Right lobe of liver (tissue), 6 donors: ENCODE measurements at regions not wholly inside any gene's neighbourhood (a gene's known extent, or its start where the extent isn't known, plus 50 kb on each side); places are given as distances from the start of the nearest gene placed in this dataset.
A peak's percentile ranks its signal among the peaks of the same experiment; 100 is the strongest.
"Not testable (repeated sequence)": the region's sequence is repeated elsewhere in the genome, so short reads cannot be mapped to it uniquely, and the experiment has no call there.

ENCODE experiments used
- ATAC-seq, 4 donors: fragments of 200-7000 bp; cut with Tn5 transposase; one replicate each; pipeline ENCODE4 v1.9.1; 2020; ENCODE audit warnings: mild to moderate bottlenecking in 4 of 4, moderate library complexity in 4 of 4
- DNase-seq, 3 donors: peaks; one replicate each; pipeline ENCODE4 v3.0.0-alpha.2; 2020
- H3K27ac ChIP-seq, 3 donors: fragments of 200-600 bp; one replicate each; pipeline ENCODE4 v1.8.0; 2022
- H3K27me3 ChIP-seq, 2 donors: fragments of 200-600 bp; one replicate each; pipeline ENCODE4 v1.8.0; 2022
- H3K36me3 ChIP-seq, 4 donors: fragments of 200-600 bp; sonication (generic) in 1 of 4; one replicate each; pipeline versions ENCODE4 v1.5.1 to v1.8.0; 2017 to 2022; ENCODE audit warnings: control low read depth in 1 of 4
- H3K4me1 ChIP-seq, 4 donors: fragments of 200-600 bp; sonication (generic) in 1 of 4; one replicate each; pipeline versions ENCODE4 v1.5.1 to v1.8.0; 2017 to 2022; ENCODE audit warnings: control low read depth in 1 of 4
- H3K4me3 ChIP-seq, 3 donors: fragments of 200-600 bp; one replicate each; pipeline ENCODE4 v1.8.0; 2022
- H3K9me3 ChIP-seq, 4 donors: fragments of 200-600 bp; sonication (generic) in 1 of 4; one replicate each; pipeline versions ENCODE4 v1.5.1 to v1.8.0; 2017 to 2022; ENCODE audit warnings: control low read depth in 1 of 4
- CTCF ChIP-seq, 4 donors: fragments of 200-600 bp in 3 of 4; fragments of 450-650 bp in 1 of 4; IDR thresholded peaks; one replicate each; pipeline versions ENCODE4 v1.5.1 to v1.8.0; 2016 to 2022; ENCODE audit warnings: antibody characterized with exemption in 4 of 4, mild to moderate bottlenecking in 2 of 4
- POLR2A ChIP-seq: fragments of 450-650 bp; IDR thresholded peaks from one replicate; pipeline ENCODE4 v1.6.1; 2017; ENCODE audit warnings: antibody characterized with exemption, mild to moderate bottlenecking
- WGBS: methylation state at CpG from one replicate; pipeline ENCODE4 v1.1.6; 2018; ENCODE audit warnings: low coverage, low lambda C conversion rate; ENCODE audit not compliant: insufficient coverage; ENCODE audit errors: missing lambda C conversion rate; 5-methylcytosine and 5-hydroxymethylcytosine counted together
- intact Hi-C, 2 donors: fragments of 100-400 bp; cut with DNase I; formaldehyde crosslinking; loops; one replicate each; pipeline versions ENCODE4 v1.11.2 to v1.14.1; 2022
- donor health status: DM: no; HTN: yes; CAD: no.
- donor health status: DM: no; HTN: no; CAD: no.
- donor health status: DM: no; HTN: no; CAD: no.
- donor health status: DM: no; HTN: yes; CAD: no.
- donor health status: DM: no; HTN: yes; CAD: no.

GRCh38 chr2:121837591-121837990 lies 82.1 kb downstream of the TSN start:
- intact Hi-C loops = no loop called here
- no peaks in the 10 kb centered on the region for H3K36me3 ChIP-seq
- H3K4me3 ChIP-seq = no peak overlapping the region
- DNase-seq (no peak), ATAC-seq (peak in 1 of 4 donors; percentile 38)
- no peaks in the 10 kb centered on the region for H3K4me1 ChIP-seq
- H3K27ac ChIP-seq = no peak overlapping the region
- no peaks in the 10 kb centered on the region for H3K27me3 ChIP-seq
- H3K9me3 ChIP-seq = no peaks in the 10 kb centered on the region
- 40% methylated on average over 3 of the region's 3 CpGs for WGBS
- TF ChIP-seq POLR2A (no peak), CTCF (IDR thresholded peaks at IDR 0.05) (no peak)

GRCh38 chr2:121838551-121838950 lies 83.1 kb downstream of the TSN start:
- H3K36me3 ChIP-seq = no peaks in the 10 kb centered on the region
- intact Hi-C loops = no loop called here
- no peaks in the 10 kb centered on the region for H3K27me3 ChIP-seq
- TF ChIP-seq CTCF (IDR thresholded peaks at IDR 0.05) = no peak
- 76% methylated on average over 2 of the region's 2 CpGs for WGBS
- no peaks in the 10 kb centered on the region for H3K4me1 ChIP-seq
- H3K27ac ChIP-seq = no peak overlapping the region
- DNase-seq (no peak), ATAC-seq (no peak)
- H3K9me3 ChIP-seq = no peaks in the 10 kb centered on the region
- no peak overlapping the region for H3K4me3 ChIP-seq

- Histone ChIP-seq H3K27ac (no peak overlapping the region), H3K4me1 (no peaks in the 10 kb centered on the region), H3K9me3 (no peaks in the 10 kb centered on the region), H3K36me3 (no peaks in the 10 kb centered on the region), H3K4me3 (no peak overlapping the region), H3K27me3 (no peaks in the 10 kb centered on the region)
- ATAC-seq = no peak
- 68% methylated on average over 3 of the region's 3 CpGs for WGBS
- intact Hi-C loops = no loop called here
- TF ChIP-seq POLR2A (no peak), CTCF (IDR thresholded peaks at IDR 0.05) (no peak)
- DNase-seq = no peak
Observed at GRCh38 chr2:121839584-121839983, 84.1 kb downstream of the TSN start.

GRCh38 chr2:121849236-121849635 lies 93.8 kb downstream of the TSN start:
- ATAC-seq = no peak
- no peaks in the 10 kb centered on the region for H3K4me1 ChIP-seq
- no peak for DNase-seq
- 44% methylated on average over 2 of the region's 2 CpGs for WGBS
- TF ChIP-seq CTCF (IDR thresholded peaks at IDR 0.05) = no peak
- TF ChIP-seq POLR2A = no peak
- no peaks in the 10 kb centered on the region for H3K9me3 ChIP-seq
- no peak overlapping the region for H3K4me3 ChIP-seq
- intact Hi-C loops = no loop called here
- no peaks in the 10 kb centered on the region for H3K27me3 ChIP-seq
- no peaks in the 10 kb centered on the region for H3K36me3 ChIP-seq
- H3K27ac ChIP-seq = no peak overlapping the region

- H3K4me3 ChIP-seq, H3K4me1 ChIP-seq, H3K36me3 ChIP-seq, DNase-seq, ATAC-seq, H3K27me3 ChIP-seq, H3K27ac ChIP-seq, intact Hi-C loops, H3K9me3 ChIP-seq: not testable (repeated sequence)
- 43% methylated on average over 1 of the region's 1 CpG for WGBS
Observed at GRCh38 chr2:121853149-121853548, 97.7 kb downstream of the TSN start.
